DOHH2 (cell line): ENCODE measurements at regions not wholly inside any gene's neighbourhood (a gene's known extent, or its start where the extent isn't known, plus 50 kb on each side); places are given as distances from the start of the nearest gene placed in this dataset.

Source experiments
- H3F3A ChIP-seq: fragments of 200-600 bp; sonication (generic), shearing (Covaris generic); 2 replicates; pipeline ENCODE4 v1.6.0; 2016; ENCODE audit warnings: antibody characterized with exemption, mild to moderate bottlenecking; ENCODE audit not compliant: control insufficient read depth, insufficient read depth
- H3K27ac ChIP-seq: fragments of 200-600 bp; sonication (generic); 2 replicates; pipeline ENCODE4 v1.5.1; 2014; ENCODE audit warnings: low read depth, mild to moderate bottlenecking, low read length, moderate library complexity
- H3K27me3 ChIP-seq: fragments of 200-600 bp; sonication (generic); 2 replicates; pipeline ENCODE4 v1.6.1; 2014; ENCODE audit warnings: mild to moderate bottlenecking, low read length, mixed read lengths; ENCODE audit not compliant: control insufficient read depth
- H3K36me3 ChIP-seq: fragments of 200-600 bp; sonication (generic); 2 replicates; pipeline ENCODE4 v1.6.1; 2014; ENCODE audit warnings: mild to moderate bottlenecking, low read length, moderate library complexity, mixed read lengths; ENCODE audit not compliant: control insufficient read depth
- H3K4me1 ChIP-seq: fragments of 200-600 bp; sonication (generic); 2 replicates; pipeline ENCODE4 v1.6.1; 2014; ENCODE audit warnings: mild to moderate bottlenecking, low read length, mixed read lengths; ENCODE audit not compliant: control insufficient read depth
- H3K4me2 ChIP-seq: fragments of 200-600 bp; sonication (generic); 2 replicates; pipeline ENCODE4 v1.6.0; 2014; ENCODE audit warnings: mild to moderate bottlenecking, low read length, moderate library complexity
- H3K4me3 ChIP-seq: fragments of 200-600 bp; sonication (generic); 2 replicates; pipeline ENCODE4 v1.5.1; 2014; ENCODE audit warnings: mild to moderate bottlenecking, low read length, mixed read lengths
- H3K79me2 ChIP-seq: fragments of 200-600 bp; sonication (generic); 2 replicates; pipeline ENCODE4 v1.6.1; 2014; ENCODE audit warnings: mild to moderate bottlenecking, low read length, mixed read lengths; ENCODE audit not compliant: control insufficient read depth
- H3K9me2 ChIP-seq: fragments of 200-600 bp; sonication (generic); replicated peaks from 2 replicates; pipeline ENCODE4 v1.6.1; 2014; ENCODE audit warnings: mild to moderate bottlenecking, low read length, mixed read lengths; ENCODE audit not compliant: control insufficient read depth
- H3K9me3 ChIP-seq: fragments of 200-600 bp; sonication (generic); 2 replicates; pipeline ENCODE4 v1.6.1; 2014; ENCODE audit warnings: antibody characterized with exemption, low read length, mixed read lengths; ENCODE audit not compliant: control insufficient read depth, insufficient read depth
- H4K20me1 ChIP-seq: fragments of 200-600 bp; sonication (generic); 2 replicates; pipeline ENCODE4 v1.6.0; 2014; ENCODE audit warnings: low read depth, mild to moderate bottlenecking, antibody characterized with exemption, low read length, moderate library complexity; ENCODE audit not compliant: control insufficient read depth, insufficient read depth
- EZH2phosphoT487 ChIP-seq: fragments of 200-600 bp; sonication (generic); IDR thresholded peaks from 2 replicates; pipeline ENCODE4 v1.6.1; 2017; ENCODE audit warnings: borderline replicate concordance, mild to moderate bottlenecking, antibody characterized with exemption, low read length, moderate library complexity, mixed read lengths
- TF ChIP-seq, protein P1 (sequence below): fragments of 200-600 bp; sonication (generic); IDR thresholded peaks from one replicate; pipeline ENCODE4 v1.5.1; 2014; ENCODE audit warnings: antibody characterized with exemption, mild to moderate bottlenecking, low read depth, low read length; ENCODE audit not compliant: poor library complexity, severe bottlenecking

DNA sequence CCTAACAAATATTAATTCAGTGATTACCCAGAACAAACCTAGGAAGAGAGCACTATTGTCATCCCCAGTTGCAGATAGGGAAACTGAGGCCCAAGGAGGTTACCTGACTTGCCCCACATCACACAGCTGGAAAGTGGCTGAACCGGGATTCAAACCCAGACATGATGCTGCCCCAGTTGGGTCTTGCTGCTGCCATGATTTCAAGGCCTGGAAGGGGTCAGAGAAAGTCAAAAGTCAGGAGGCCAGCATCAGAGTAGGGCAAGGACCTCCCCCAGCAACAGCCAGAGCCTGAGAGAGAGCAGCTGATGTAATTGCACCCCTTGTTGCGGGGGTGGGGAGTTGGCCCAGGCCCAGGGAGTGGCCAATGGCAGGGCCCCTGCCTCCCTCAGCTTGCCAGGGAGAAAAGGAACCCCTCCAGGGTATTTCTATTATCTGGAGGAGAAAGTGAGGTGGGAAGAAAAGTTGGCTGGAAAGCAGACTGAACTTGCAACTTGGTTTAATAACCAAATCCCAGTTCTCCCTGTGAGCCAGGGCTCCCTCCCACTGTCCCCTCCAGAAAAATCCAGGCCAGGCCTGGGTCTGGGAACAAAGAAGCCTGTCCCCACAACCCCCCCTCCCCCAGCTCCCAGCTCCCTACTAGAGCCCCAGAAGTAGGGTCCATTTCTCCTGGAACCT is 83.6 kb downstream of the MRPL14 start:
- Histone ChIP-seq H3K9me2 (no peaks in the 10 kb centered on the region), H4K20me1 (no peaks in the 10 kb centered on the region), H3K27me3 (no peaks in the 10 kb centered on the region; the same call in 1 of the 2 replicates), H3K27ac (no peak overlapping the region), H3K4me1 (no peaks in the 10 kb centered on the region), H3K4me2 (no peak overlapping the region), H3K36me3 (no peaks in the 10 kb centered on the region), H3F3A (no peaks in the 10 kb centered on the region), H3K9me3 (peaks cover 8% of the 10 kb centered on the region; the same call in 1 of the 2 replicates), H3K4me3 (no peak overlapping the region), H3K79me2 (no peaks in the 10 kb centered on the region)
- no peak for TF ChIP-seq EZH2phosphoT487
- TF ChIP-seq, protein P1, sequence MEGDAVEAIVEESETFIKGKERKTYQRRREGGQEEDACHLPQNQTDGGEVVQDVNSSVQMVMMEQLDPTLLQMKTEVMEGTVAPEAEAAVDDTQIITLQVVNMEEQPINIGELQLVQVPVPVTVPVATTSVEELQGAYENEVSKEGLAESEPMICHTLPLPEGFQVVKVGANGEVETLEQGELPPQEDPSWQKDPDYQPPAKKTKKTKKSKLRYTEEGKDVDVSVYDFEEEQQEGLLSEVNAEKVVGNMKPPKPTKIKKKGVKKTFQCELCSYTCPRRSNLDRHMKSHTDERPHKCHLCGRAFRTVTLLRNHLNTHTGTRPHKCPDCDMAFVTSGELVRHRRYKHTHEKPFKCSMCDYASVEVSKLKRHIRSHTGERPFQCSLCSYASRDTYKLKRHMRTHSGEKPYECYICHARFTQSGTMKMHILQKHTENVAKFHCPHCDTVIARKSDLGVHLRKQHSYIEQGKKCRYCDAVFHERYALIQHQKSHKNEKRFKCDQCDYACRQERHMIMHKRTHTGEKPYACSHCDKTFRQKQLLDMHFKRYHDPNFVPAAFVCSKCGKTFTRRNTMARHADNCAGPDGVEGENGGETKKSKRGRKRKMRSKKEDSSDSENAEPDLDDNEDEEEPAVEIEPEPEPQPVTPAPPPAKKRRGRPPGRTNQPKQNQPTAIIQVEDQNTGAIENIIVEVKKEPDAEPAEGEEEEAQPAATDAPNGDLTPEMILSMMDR: no peak

DNA sequence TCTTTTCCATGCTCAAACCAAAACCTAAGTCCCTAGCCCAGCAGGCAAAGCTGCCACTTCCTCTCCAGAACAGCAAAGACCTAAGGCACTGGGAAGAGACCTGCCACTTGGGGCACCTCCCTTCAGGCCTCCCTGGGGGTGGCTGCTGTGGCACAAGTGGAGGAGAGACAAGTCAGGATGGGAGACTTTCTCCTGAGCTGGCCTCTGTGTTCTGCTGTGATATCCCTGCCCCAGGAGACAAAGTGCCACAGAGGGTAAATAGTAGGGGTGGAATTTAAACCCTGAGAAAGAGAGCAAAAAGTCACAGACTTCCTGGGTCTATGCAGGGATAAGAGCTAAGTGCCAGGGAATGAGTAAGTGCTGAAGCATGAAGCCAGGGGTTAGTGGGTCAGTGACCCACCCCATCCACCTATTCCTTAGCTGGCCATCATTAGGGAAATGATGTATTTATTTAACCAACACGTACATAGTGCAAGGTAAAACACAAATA is 84.2 kb downstream of the MRPL14 start:
- Histone ChIP-seq H3K36me3 (no peaks in the 10 kb centered on the region), H3K4me2 (no peak overlapping the region)
- TF ChIP-seq, protein P1: no peak
- TF ChIP-seq EZH2phosphoT487: no peak

DNA sequence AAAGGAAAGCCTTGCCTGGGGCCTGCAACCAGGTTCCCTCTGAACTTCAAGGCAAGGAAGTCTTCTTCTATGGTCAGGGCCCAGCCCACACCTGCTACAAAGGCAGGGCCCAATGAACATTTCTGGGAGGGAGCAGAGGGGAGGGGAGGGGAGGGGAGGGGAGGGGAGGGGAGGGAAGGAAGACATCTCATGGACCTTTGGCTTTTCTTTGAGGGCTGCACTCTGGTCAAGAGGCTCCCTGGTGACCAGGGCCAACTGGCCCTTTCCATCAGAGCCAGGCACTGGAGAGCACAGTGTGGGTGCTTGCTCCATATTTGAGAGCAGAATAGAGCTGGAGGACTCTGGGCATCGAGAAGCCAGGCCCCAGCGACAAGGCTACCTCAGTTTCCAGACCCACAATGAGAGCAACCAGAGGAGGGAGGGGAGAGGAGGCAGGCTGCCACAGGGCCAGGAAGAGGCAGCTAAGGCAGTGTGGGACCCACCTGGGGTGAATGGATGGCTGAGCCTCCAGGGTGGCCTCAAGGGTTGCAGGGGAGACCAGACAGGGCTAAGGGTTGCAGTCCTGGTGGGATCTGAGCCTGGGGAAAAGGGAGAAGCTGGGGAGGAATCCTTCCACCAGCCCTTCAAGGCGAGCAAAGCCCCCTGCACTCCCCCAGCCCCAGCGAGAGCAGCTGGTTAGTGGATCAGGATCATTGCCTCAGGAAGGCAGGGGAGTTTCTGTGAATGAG is 84.8 kb downstream of the MRPL14 start:
- Histone ChIP-seq H3K27me3 (no peaks in the 10 kb centered on the region; the same call in 1 of the 2 replicates), H3K9me2 (no peaks in the 10 kb centered on the region), H3K9me3 (peaks cover 8% of the 10 kb centered on the region; the same call in 1 of the 2 replicates), H3K79me2 (no peaks in the 10 kb centered on the region), H3F3A (no peaks in the 10 kb centered on the region), H3K36me3 (no peaks in the 10 kb centered on the region), H3K27ac (no peak overlapping the region), H4K20me1 (no peaks in the 10 kb centered on the region), H3K4me3 (no peak overlapping the region), H3K4me1 (no peaks in the 10 kb centered on the region), H3K4me2 (no peak overlapping the region)
- TF ChIP-seq, protein P1: no peak
- TF ChIP-seq EZH2phosphoT487: no peak

More for the DNA sequence above, 84.2 kb downstream of the MRPL14 start:
- Histone ChIP-seq H3K9me2 (no peaks in the 10 kb centered on the region), H3K4me1 (no peaks in the 10 kb centered on the region), H3K27ac (no peak overlapping the region), H3K9me3 (peaks cover 8% of the 10 kb centered on the region; the same call in 1 of the 2 replicates), H3F3A (no peaks in the 10 kb centered on the region), H3K27me3 (no peaks in the 10 kb centered on the region; the same call in 1 of the 2 replicates), H3K4me3 (no peak overlapping the region), H4K20me1 (no peaks in the 10 kb centered on the region), H3K79me2 (no peaks in the 10 kb centered on the region)
